Hepatocyte (in vitro differentiated cells): ENCODE measurements at regions not wholly inside any gene's neighbourhood (a gene's known extent, or its start where the extent isn't known, plus 50 kb on each side); places are given as distances from the start of the nearest gene placed in this dataset.

Experiments
- DNase-seq: peaks from one replicate; pipeline ENCODE4 v3.0.0-alpha.2; 2016; ENCODE audit warnings: low spot score
- H2AFZ ChIP-seq: fragments of 200-600 bp; sonication (generic); 2 replicates; pipeline ENCODE4 v1.6.0; 2016; ENCODE audit warnings: antibody characterized with exemption, mild to moderate bottlenecking
- H3K27ac ChIP-seq: fragments of 200-600 bp; sonication (generic); 2 replicates; pipeline ENCODE4 v1.5.1; 2016; ENCODE audit warnings: mild to moderate bottlenecking
- H3K27me3 ChIP-seq: fragments of 200-600 bp; sonication (generic); 2 replicates; pipeline ENCODE4 v1.6.1; 2016
- H3K36me3 ChIP-seq: fragments of 200-600 bp; sonication (generic); replicated peaks from 2 replicates; pipeline ENCODE4 v1.5.1; 2016; ENCODE audit warnings: low read depth; ENCODE audit not compliant: insufficient read depth
- H3K4me1 ChIP-seq: fragments of 200-600 bp; sonication (generic); 2 replicates; pipeline ENCODE4 v1.5.1; 2016; ENCODE audit warnings: mild to moderate bottlenecking, moderate library complexity; ENCODE audit not compliant: insufficient read depth
- H3K4me2 ChIP-seq: fragments of 200-600 bp; sonication (generic); 2 replicates; pipeline ENCODE4 v1.6.0; 2016
- H3K4me3 ChIP-seq: fragments of 200-600 bp; sonication (generic); 2 replicates; pipeline ENCODE4 v1.5.1; 2016; ENCODE audit warnings: mild to moderate bottlenecking
- H3K79me2 ChIP-seq: fragments of 200-600 bp; sonication (generic); 2 replicates; pipeline ENCODE4 v1.6.0; 2017; ENCODE audit warnings: mild to moderate bottlenecking
- H3K9me2 ChIP-seq: fragments of 200-600 bp; sonication (generic); replicated peaks from 2 replicates; pipeline ENCODE4 v1.6.0; 2017; ENCODE audit warnings: mild to moderate bottlenecking; ENCODE audit not compliant: insufficient read depth
- H3K9me3 ChIP-seq: fragments of 200-600 bp; sonication (generic); 2 replicates; pipeline ENCODE4 v1.5.1; 2016; ENCODE audit warnings: low read depth, mild to moderate bottlenecking
- H4K20me1 ChIP-seq: fragments of 200-600 bp; sonication (generic); 2 replicates; pipeline ENCODE4 v1.6.0; 2016; ENCODE audit warnings: mild to moderate bottlenecking; ENCODE audit not compliant: insufficient read depth, poor library complexity, severe bottlenecking
- EZH2 ChIP-seq: fragments of 200-600 bp; sonication (generic); IDR thresholded peaks from 2 replicates; pipeline ENCODE4 v1.6.1; 2016; ENCODE audit warnings: antibody characterized with exemption, mild to moderate bottlenecking, borderline replicate concordance
- EZH2phosphoT487 ChIP-seq: fragments of 200-600 bp; sonication (generic); IDR thresholded peaks from one replicate; pipeline ENCODE4 v1.6.1; 2018; ENCODE audit warnings: antibody characterized with exemption, mild to moderate bottlenecking, low read depth, moderate library complexity; ENCODE audit not compliant: unreplicated experiment, severe bottlenecking
- WGBS: methylation state at CpG from one replicate; pipeline ENCODE4 v1.1.6; 2016; ENCODE audit warnings: low lambda C conversion rate; ENCODE audit errors: missing lambda C conversion rate; 5-methylcytosine and 5-hydroxymethylcytosine counted together
- TF ChIP-seq, protein P1 (sequence below): fragments of 200-600 bp; sonication (generic); IDR thresholded peaks from 2 replicates; pipeline ENCODE4 v1.5.1; 2016; ENCODE audit warnings: antibody characterized with exemption, mild to moderate bottlenecking; ENCODE audit not compliant: poor library complexity

- Histone ChIP-seq H3K4me3 (no peak overlapping the region), H3K79me2 (no peaks in the 10 kb centered on the region), H3K9me3 (no peaks in the 10 kb centered on the region), H3K27ac (no peak overlapping the region), H2AFZ (no peak overlapping the region), H3K9me2 (no peaks in the 10 kb centered on the region), H3K4me1 (no peaks in the 10 kb centered on the region), H3K36me3 (no peaks in the 10 kb centered on the region), H3K27me3 (no peaks in the 10 kb centered on the region), H4K20me1 (no peaks in the 10 kb centered on the region), H3K4me2 (no peak overlapping the region)
- DNase-seq: no peak
- 91% methylated on average over 4 of the region's 4 CpGs for WGBS
- TF ChIP-seq EZH2phosphoT487 (no peak), EZH2 (no peak)
- TF ChIP-seq, protein P1, sequence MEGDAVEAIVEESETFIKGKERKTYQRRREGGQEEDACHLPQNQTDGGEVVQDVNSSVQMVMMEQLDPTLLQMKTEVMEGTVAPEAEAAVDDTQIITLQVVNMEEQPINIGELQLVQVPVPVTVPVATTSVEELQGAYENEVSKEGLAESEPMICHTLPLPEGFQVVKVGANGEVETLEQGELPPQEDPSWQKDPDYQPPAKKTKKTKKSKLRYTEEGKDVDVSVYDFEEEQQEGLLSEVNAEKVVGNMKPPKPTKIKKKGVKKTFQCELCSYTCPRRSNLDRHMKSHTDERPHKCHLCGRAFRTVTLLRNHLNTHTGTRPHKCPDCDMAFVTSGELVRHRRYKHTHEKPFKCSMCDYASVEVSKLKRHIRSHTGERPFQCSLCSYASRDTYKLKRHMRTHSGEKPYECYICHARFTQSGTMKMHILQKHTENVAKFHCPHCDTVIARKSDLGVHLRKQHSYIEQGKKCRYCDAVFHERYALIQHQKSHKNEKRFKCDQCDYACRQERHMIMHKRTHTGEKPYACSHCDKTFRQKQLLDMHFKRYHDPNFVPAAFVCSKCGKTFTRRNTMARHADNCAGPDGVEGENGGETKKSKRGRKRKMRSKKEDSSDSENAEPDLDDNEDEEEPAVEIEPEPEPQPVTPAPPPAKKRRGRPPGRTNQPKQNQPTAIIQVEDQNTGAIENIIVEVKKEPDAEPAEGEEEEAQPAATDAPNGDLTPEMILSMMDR: no peak
These were observed 314.5 kb upstream of the MMADHC start for GRCh38 chr2:149902081-149902480.

- no peak overlapping the region for H3K4me2 ChIP-seq
These were observed 313.8 kb upstream of the MMADHC start for GRCh38 chr2:149901231-149901859.

GRCh38 chr2:149899390-149899789 is 311.8 kb upstream of the MMADHC start:
- no peaks in the 10 kb centered on the region for H3K36me3 ChIP-seq
- H4K20me1 ChIP-seq: no peaks in the 10 kb centered on the region
- no peak overlapping the region for H3K4me3 ChIP-seq
- TF ChIP-seq, protein P1: no peak
- H3K4me2 ChIP-seq: no peak overlapping the region
- H2AFZ ChIP-seq: no peak overlapping the region
- H3K9me3 ChIP-seq: no peaks in the 10 kb centered on the region
- no peaks in the 10 kb centered on the region for H3K27me3 ChIP-seq
- DNase-seq: no peak
- no peaks in the 10 kb centered on the region for H3K9me2 ChIP-seq
- no peaks in the 10 kb centered on the region for H3K79me2 ChIP-seq
- no peaks in the 10 kb centered on the region for H3K4me1 ChIP-seq
- H3K27ac ChIP-seq: no peak overlapping the region
- 95% methylated on average over 2 of the region's 2 CpGs for WGBS

More at GRCh38 chr2:149901231-149901859, 313.8 kb upstream of the MMADHC start:
- no peak overlapping the region for H3K4me3 ChIP-seq
- no peaks in the 10 kb centered on the region for H3K79me2 ChIP-seq
- H2AFZ ChIP-seq: no peak overlapping the region
- H3K27ac ChIP-seq: no peak overlapping the region
- H3K9me3 ChIP-seq: no peaks in the 10 kb centered on the region
- H3K27me3 ChIP-seq: no peaks in the 10 kb centered on the region
- H3K9me2 ChIP-seq: no peaks in the 10 kb centered on the region
- H3K4me1 ChIP-seq: no peaks in the 10 kb centered on the region
- no peaks in the 10 kb centered on the region for H3K36me3 ChIP-seq
- TF ChIP-seq EZH2phosphoT487: no peak
- TF ChIP-seq, protein P1: no peak
- no peak for TF ChIP-seq EZH2
- 96% methylated on average over 4 of the region's 4 CpGs for WGBS
- DNase-seq: no peak
- no peaks in the 10 kb centered on the region for H4K20me1 ChIP-seq

- Histone ChIP-seq H3K9me3 (no peaks in the 10 kb centered on the region), H3K9me2 (no peaks in the 10 kb centered on the region), H3K27ac (no peak overlapping the region), H3K4me3 (no peak overlapping the region), H3K4me1 (no peaks in the 10 kb centered on the region), H4K20me1 (no peaks in the 10 kb centered on the region), H3K79me2 (no peaks in the 10 kb centered on the region), H3K4me2 (no peak overlapping the region), H2AFZ (no peak overlapping the region), H3K27me3 (no peaks in the 10 kb centered on the region), H3K36me3 (no peaks in the 10 kb centered on the region)
- no peak for DNase-seq
- TF ChIP-seq EZH2phosphoT487: no peak
- no peak for TF ChIP-seq EZH2
- TF ChIP-seq, protein P1: no peak
- WGBS: 82% methylated on average over 5 of the region's 5 CpGs
These were observed 307.2 kb upstream of the MMADHC start for GRCh38 chr2:149894760-149895159.
